HEK293 (cell line): ENCODE measurements at regions not wholly inside any gene's neighbourhood (a gene's known extent, or its start where the extent isn't known, plus 50 kb on each side); places are given as distances from the start of the nearest gene placed in this dataset.

Source experiments
- CTCF ChIA-PET: fragments of 350-600 bp; formaldehyde crosslinking; extraction: SDS; loops from one replicate; lab custom pipeline; 2021; ENCODE audit warnings: antibody characterized with exemption; lab: Yijun Ruan, JAX
- POLR2A ChIA-PET: fragments of 300-600 bp; formaldehyde crosslinking; extraction: SDS; loops from one replicate; lab custom pipeline; 2020; ENCODE audit warnings: antibody characterized with exemption, inconsistent platforms; lab: Yijun Ruan, JAX
- H3K27ac ChIP-seq: fragments of 200-500 bp; sonication (Bioruptor generic); 2 replicates; pipeline ENCODE4 v1.5.1; 2014; ENCODE audit warnings: low read depth, low read length, control low read depth, inconsistent platforms; ENCODE audit errors: extremely low read depth
- H3K36me3 ChIP-seq, 2 experiments: fragments of 200-500 bp in 1 of 2; sonication (Bioruptor generic) in 1 of 2; 1 replicate in 1 of 2; 2 replicates in 1 of 2; pipeline ENCODE4 v1.5.1; 2014 to 2017; ENCODE audit warnings: inconsistent platforms in 2 of 2, low read length in 2 of 2; ENCODE audit not compliant: control insufficient read depth in 2 of 2, insufficient read depth in 1 of 2
- H3K4me1 ChIP-seq: fragments of 200-500 bp; sonication (Bioruptor generic); 2 replicates; pipeline ENCODE4 v1.5.1; 2014; ENCODE audit warnings: mild to moderate bottlenecking, low read length, inconsistent platforms; ENCODE audit not compliant: control insufficient read depth, insufficient read depth
- H3K4me3 ChIP-seq: 2 replicates; pipeline ENCODE4 v1.5.1; 2011; ENCODE audit warnings: low read depth, mild to moderate bottlenecking, control low read depth, low read length, moderate library complexity
- H3K9me3 ChIP-seq: fragments of 200-500 bp; sonication (Bioruptor generic); 2 replicates; pipeline ENCODE4 v1.5.1; 2014; ENCODE audit warnings: low read depth, low read length, inconsistent platforms; ENCODE audit not compliant: control insufficient read depth, insufficient read depth
- EGR2 ChIP-seq: fragments of 450-650 bp; formaldehyde crosslinking; IDR thresholded peaks from 2 replicates; pipeline ENCODE4 v1.5.1; 2016; ENCODE audit warnings: low read depth, missing biosample characterization, missing genetic modification characterization
- FEZF1 ChIP-seq: fragments of 450-650 bp; formaldehyde crosslinking; IDR thresholded peaks from 2 replicates; pipeline ENCODE4 v1.5.1; 2016; ENCODE audit warnings: missing biosample characterization, missing genetic modification characterization
- INSM2 ChIP-seq: fragments of 450-650 bp; formaldehyde crosslinking; IDR thresholded peaks from 2 replicates; pipeline ENCODE4 v1.5.1; 2016; ENCODE audit warnings: missing biosample characterization, missing genetic modification characterization
- MYNN ChIP-seq: fragments of 450-650 bp; formaldehyde crosslinking; IDR thresholded peaks from 2 replicates; pipeline ENCODE4 v1.5.1; 2016; ENCODE audit warnings: missing biosample characterization, missing genetic modification characterization, borderline replicate concordance
- SP7 ChIP-seq: fragments of 450-650 bp; formaldehyde crosslinking; IDR thresholded peaks from 2 replicates; pipeline ENCODE4 v1.5.1; 2016; ENCODE audit warnings: missing biosample characterization, missing genetic modification characterization
- ZBTB44 ChIP-seq: fragments of 450-650 bp; IDR thresholded peaks from 2 replicates; pipeline ENCODE4 v1.5.1; 2018; ENCODE audit warnings: missing biosample characterization, mild to moderate bottlenecking, missing genetic modification characterization
- ZBTB48 ChIP-seq: fragments of 450-650 bp; formaldehyde crosslinking; IDR thresholded peaks from 2 replicates; pipeline ENCODE4 v1.5.1; 2016; ENCODE audit warnings: missing biosample characterization, missing genetic modification characterization
- ZFP3 ChIP-seq: fragments of 450-650 bp; formaldehyde crosslinking; IDR thresholded peaks from 2 replicates; pipeline ENCODE4 v1.5.1; 2016; ENCODE audit warnings: low read depth, missing biosample characterization, missing genetic modification characterization
- ZNF112 ChIP-seq: fragments of 450-650 bp; formaldehyde crosslinking; IDR thresholded peaks from 2 replicates; pipeline ENCODE4 v1.5.0; 2017; ENCODE audit warnings: missing biosample characterization, missing genetic modification characterization
- ZNF114 ChIP-seq: fragments of 450-650 bp; formaldehyde crosslinking; IDR thresholded peaks from 2 replicates; pipeline ENCODE4 v1.5.0; 2017; ENCODE audit warnings: missing biosample characterization, missing genetic modification characterization
- ZNF138 ChIP-seq: fragments of 450-650 bp; formaldehyde crosslinking; IDR thresholded peaks from 2 replicates; pipeline ENCODE4 v1.5.1; 2016; ENCODE audit warnings: missing biosample characterization, missing genetic modification characterization, borderline replicate concordance
- ZNF169 ChIP-seq: fragments of 450-650 bp; formaldehyde crosslinking; IDR thresholded peaks from 2 replicates; pipeline ENCODE4 v1.5.1; 2016; ENCODE audit warnings: missing biosample characterization, missing genetic modification characterization
- ZNF175 ChIP-seq: fragments of 450-650 bp; formaldehyde crosslinking; IDR thresholded peaks from 2 replicates; pipeline ENCODE4 v1.5.1; 2016; ENCODE audit warnings: missing biosample characterization, missing genetic modification characterization
- ZNF239 ChIP-seq: fragments of 450-650 bp; formaldehyde crosslinking; IDR thresholded peaks from 2 replicates; pipeline ENCODE4 v1.5.1; 2016; ENCODE audit warnings: missing biosample characterization, missing genetic modification characterization
- ZNF324 ChIP-seq: fragments of 450-650 bp; formaldehyde crosslinking; IDR thresholded peaks from 2 replicates; pipeline ENCODE4 v1.5.1; 2016; ENCODE audit warnings: missing biosample characterization, missing genetic modification characterization
- ZNF558 ChIP-seq: fragments of 450-650 bp; formaldehyde crosslinking; IDR thresholded peaks from 2 replicates; pipeline ENCODE4 v1.5.1; 2016; ENCODE audit warnings: missing biosample characterization, missing genetic modification characterization
- ZNF600 ChIP-seq: fragments of 450-650 bp; formaldehyde crosslinking; IDR thresholded peaks from 2 replicates; pipeline ENCODE4 v1.5.1; 2016; ENCODE audit warnings: missing biosample characterization, missing genetic modification characterization
- ZNF623 ChIP-seq: fragments of 450-650 bp; formaldehyde crosslinking; IDR thresholded peaks from 2 replicates; pipeline ENCODE4 v1.5.1; 2016; ENCODE audit warnings: missing biosample characterization, missing genetic modification characterization
- ZNF626 ChIP-seq: fragments of 450-650 bp; sonication (Bioruptor Pico); formaldehyde crosslinking; IDR thresholded peaks from 2 replicates; pipeline ENCODE4 v1.5.1; 2018; ENCODE audit warnings: missing biosample characterization, missing genetic modification characterization, inconsistent platforms
- ZNF639 ChIP-seq: fragments of 450-650 bp; formaldehyde crosslinking; IDR thresholded peaks from 2 replicates; pipeline ENCODE4 v1.5.1; 2016; ENCODE audit warnings: missing biosample characterization, missing genetic modification characterization
- ZNF658 ChIP-seq: fragments of 450-650 bp; formaldehyde crosslinking; IDR thresholded peaks from 2 replicates; pipeline ENCODE4; 2016; ENCODE audit warnings: missing biosample characterization, missing genetic modification characterization
- ZNF664 ChIP-seq: fragments of 450-650 bp; formaldehyde crosslinking; IDR thresholded peaks from 2 replicates; pipeline ENCODE4 v1.5.1; 2016; ENCODE audit warnings: missing biosample characterization, missing genetic modification characterization
- ZNF843 ChIP-seq: fragments of 450-650 bp; formaldehyde crosslinking; IDR thresholded peaks from 2 replicates; pipeline ENCODE4 v1.5.1; 2016; ENCODE audit warnings: missing biosample characterization, missing genetic modification characterization
- ZSCAN16 ChIP-seq: fragments of 450-650 bp; formaldehyde crosslinking; IDR thresholded peaks from 2 replicates; pipeline ENCODE4 v1.5.1; 2016; ENCODE audit warnings: missing biosample characterization, missing genetic modification characterization
- TF ChIP-seq, protein P1 (sequence below): fragments of 450-650 bp; formaldehyde crosslinking; IDR thresholded peaks from 2 replicates; pipeline ENCODE4 v1.5.1; 2016; ENCODE audit warnings: missing biosample characterization, missing genetic modification characterization
- TF ChIP-seq, protein P2 (sequence below): fragments of 450-650 bp; formaldehyde crosslinking; IDR thresholded peaks from 2 replicates; pipeline ENCODE4 v1.5.1; 2016; ENCODE audit warnings: missing biosample characterization, missing genetic modification characterization, borderline replicate concordance

GRCh38 chr7:19455623-19456022 lies 253.2 kb downstream of the POLR1F start (continued):
- TF ChIP-seq ZSCAN16 (tag by site-specific recombination) = no peak
- no peak for TF ChIP-seq ZNF600 (tag by site-specific recombination)
- no peak for TF ChIP-seq ZNF324
- TF ChIP-seq ZNF112 (tag by site-specific recombination) = no peak
- no peak for TF ChIP-seq ZFP3 (tag by site-specific recombination)
- TF ChIP-seq, protein P1, sequence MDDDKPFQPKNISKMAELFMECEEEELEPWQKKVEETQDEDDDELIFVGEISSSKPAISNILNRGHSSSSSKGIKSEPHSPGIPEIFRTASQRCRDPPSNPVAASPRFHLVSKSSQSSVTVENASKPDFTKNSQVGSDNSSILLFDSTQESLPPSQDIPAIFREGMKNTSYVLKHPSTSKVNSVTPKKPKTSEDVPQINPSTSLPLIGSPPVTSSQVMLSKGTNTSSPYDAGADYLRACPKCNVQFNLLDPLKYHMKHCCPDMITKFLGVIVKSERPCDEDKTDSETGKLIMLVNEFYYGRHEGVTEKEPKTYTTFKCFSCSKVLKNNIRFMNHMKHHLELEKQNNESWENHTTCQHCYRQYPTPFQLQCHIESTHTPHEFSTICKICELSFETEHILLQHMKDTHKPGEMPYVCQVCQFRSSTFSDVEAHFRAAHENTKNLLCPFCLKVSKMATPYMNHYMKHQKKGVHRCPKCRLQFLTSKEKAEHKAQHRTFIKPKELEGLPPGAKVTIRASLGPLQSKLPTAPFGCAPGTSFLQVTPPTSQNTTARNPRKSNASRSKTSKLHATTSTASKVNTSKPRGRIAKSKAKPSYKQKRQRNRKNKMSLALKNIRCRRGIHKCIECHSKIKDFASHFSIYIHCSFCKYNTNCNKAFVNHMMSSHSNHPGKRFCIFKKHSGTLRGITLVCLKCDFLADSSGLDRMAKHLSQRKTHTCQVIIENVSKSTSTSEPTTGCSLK = no peak
- TF ChIP-seq ZNF114 (tag by site-specific recombination) = no peak
- TF ChIP-seq ZBTB44 = no peak
- no peak for TF ChIP-seq INSM2 (tag by site-specific recombination)
- TF ChIP-seq ZNF623 (tag by site-specific recombination) = no peak

DNA sequence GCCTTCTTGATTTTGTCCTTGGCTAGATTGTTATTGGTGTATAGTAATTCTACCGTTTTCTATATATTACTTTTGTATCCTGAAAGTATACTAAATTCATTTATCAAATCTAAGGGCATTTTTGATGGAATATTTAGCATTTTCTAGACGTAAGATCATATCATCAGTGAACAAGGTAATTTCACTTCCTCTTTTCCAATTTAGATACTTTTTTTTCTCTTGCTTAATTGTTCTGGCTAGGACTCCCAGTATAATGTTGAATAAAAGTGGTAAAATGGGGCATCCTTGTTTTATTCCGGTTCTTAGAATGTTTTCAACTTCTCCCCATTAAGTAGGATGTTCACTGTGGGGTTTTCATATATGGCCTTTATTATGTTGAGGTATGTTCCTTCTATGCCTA lies 260.7 kb downstream of the POLR1F start:
- Histone ChIP-seq H3K4me1 (no peaks in the 10 kb centered on the region), H3K27ac (no peak overlapping the region), H3K4me3 (no peak overlapping the region), H3K36me3 (no peaks in the 10 kb centered on the region), H3K9me3 (no peaks in the 10 kb centered on the region)
- CTCF ChIA-PET = no interaction called here
- no peak for TF ChIP-seq ZNF239 (tag by site-specific recombination)
- no peak for TF ChIP-seq ZNF658 (tag by site-specific recombination)
- no peak for TF ChIP-seq ZNF600 (tag by site-specific recombination)
- TF ChIP-seq, protein P2, sequence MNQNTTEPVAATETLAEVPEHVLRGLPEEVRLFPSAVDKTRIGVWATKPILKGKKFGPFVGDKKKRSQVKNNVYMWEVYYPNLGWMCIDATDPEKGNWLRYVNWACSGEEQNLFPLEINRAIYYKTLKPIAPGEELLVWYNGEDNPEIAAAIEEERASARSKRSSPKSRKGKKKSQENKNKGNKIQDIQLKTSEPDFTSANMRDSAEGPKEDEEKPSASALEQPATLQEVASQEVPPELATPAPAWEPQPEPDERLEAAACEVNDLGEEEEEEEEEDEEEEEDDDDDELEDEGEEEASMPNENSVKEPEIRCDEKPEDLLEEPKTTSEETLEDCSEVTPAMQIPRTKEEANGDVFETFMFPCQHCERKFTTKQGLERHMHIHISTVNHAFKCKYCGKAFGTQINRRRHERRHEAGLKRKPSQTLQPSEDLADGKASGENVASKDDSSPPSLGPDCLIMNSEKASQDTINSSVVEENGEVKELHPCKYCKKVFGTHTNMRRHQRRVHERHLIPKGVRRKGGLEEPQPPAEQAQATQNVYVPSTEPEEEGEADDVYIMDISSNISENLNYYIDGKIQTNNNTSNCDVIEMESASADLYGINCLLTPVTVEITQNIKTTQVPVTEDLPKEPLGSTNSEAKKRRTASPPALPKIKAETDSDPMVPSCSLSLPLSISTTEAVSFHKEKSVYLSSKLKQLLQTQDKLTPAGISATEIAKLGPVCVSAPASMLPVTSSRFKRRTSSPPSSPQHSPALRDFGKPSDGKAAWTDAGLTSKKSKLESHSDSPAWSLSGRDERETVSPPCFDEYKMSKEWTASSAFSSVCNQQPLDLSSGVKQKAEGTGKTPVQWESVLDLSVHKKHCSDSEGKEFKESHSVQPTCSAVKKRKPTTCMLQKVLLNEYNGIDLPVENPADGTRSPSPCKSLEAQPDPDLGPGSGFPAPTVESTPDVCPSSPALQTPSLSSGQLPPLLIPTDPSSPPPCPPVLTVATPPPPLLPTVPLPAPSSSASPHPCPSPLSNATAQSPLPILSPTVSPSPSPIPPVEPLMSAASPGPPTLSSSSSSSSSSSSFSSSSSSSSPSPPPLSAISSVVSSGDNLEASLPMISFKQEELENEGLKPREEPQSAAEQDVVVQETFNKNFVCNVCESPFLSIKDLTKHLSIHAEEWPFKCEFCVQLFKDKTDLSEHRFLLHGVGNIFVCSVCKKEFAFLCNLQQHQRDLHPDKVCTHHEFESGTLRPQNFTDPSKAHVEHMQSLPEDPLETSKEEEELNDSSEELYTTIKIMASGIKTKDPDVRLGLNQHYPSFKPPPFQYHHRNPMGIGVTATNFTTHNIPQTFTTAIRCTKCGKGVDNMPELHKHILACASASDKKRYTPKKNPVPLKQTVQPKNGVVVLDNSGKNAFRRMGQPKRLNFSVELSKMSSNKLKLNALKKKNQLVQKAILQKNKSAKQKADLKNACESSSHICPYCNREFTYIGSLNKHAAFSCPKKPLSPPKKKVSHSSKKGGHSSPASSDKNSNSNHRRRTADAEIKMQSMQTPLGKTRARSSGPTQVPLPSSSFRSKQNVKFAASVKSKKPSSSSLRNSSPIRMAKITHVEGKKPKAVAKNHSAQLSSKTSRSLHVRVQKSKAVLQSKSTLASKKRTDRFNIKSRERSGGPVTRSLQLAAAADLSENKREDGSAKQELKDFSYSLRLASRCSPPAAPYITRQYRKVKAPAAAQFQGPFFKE (tag by site-specific recombination) = no peak
- no peak for TF ChIP-seq ZNF169 (tag by site-specific recombination)
- no peak for TF ChIP-seq ZNF639 (tag by site-specific recombination)
- TF ChIP-seq ZNF558 (tag by site-specific recombination) = no peak
- TF ChIP-seq FEZF1 = no peak
- no peak for TF ChIP-seq ZNF843
- TF ChIP-seq ZNF138 (tag by site-specific recombination) = no peak
- TF ChIP-seq ZNF626 = no peak
- no peak for TF ChIP-seq ZNF175 (tag by site-specific recombination)
- TF ChIP-seq SP7 = no peak
- TF ChIP-seq ZBTB48 (tag by site-specific recombination) = no peak
- TF ChIP-seq MYNN (tag by site-specific recombination) = no peak
- no peak for TF ChIP-seq EGR2
- TF ChIP-seq ZNF664 (tag by site-specific recombination) = no peak
- POLR2A ChIA-PET = no interaction called here
